ENCODE measurements at regions not wholly inside any gene's neighbourhood (a gene's known extent, or its start where the extent isn't known, plus 50 kb on each side); places are given as distances from the start of the nearest gene placed in this dataset.

GRCh38 chr16:65895486-65895885 lies 471.0 kb upstream of the CDH5 start:
- Histone ChIP-seq H3K9ac (ENCODE audit: insufficient read depth, low read length) (no peak overlapping the region), H3K36me3 (ENCODE audit: control insufficient read depth, insufficient read depth, low read length) (no peaks in the 10 kb centered on the region), H3K9me3 (ENCODE audit: control insufficient read depth, insufficient read depth, low read depth, low read length) (no peaks in the 10 kb centered on the region)

GRCh38 chr16:65890203-65890602 lies 476.3 kb upstream of the CDH5 start:
- H3K9ac ChIP-seq (ENCODE audit: insufficient read depth, low read length): no peak overlapping the region
- H3K4me2 ChIP-seq (ENCODE audit: extremely low read depth, insufficient read depth, low read length): no peak overlapping the region
- no peaks in the 10 kb centered on the region for H3K9me3 ChIP-seq (ENCODE audit: control insufficient read depth, insufficient read depth, low read depth, low read length)
- no peak overlapping the region for H3K4me3 ChIP-seq (replicated peaks in 1 of 4; ENCODE audit: control extremely low read depth in 1 of 4, insufficient read depth in 1 of 4, low read depth in 3 of 4, low read length in 4 of 4)
- TF ChIP-seq CTCF (conservative IDR thresholded peaks at IDR 0.05 in 1 of 2, IDR thresholded peaks at IDR 0.05 in 1 of 2; ENCODE audit: low read depth in 1 of 2, low read length in 2 of 2): no peak
- no peak for TF ChIP-seq EZH2 (IDR thresholded peaks at IDR 0.05; ENCODE audit: low read length, missing control alignments)
- no peaks in the 10 kb centered on the region for H4K20me1 ChIP-seq (ENCODE audit: control insufficient read depth, extremely low read depth, insufficient read depth, low read length)
- H3K79me2 ChIP-seq (ENCODE audit: control insufficient read depth, insufficient read depth, low read length): no peaks in the 10 kb centered on the region
- no peak for DNase-seq (ENCODE audit: low read depth in 2 of 2)
- no peaks in the 10 kb centered on the region for H3K4me1 ChIP-seq (ENCODE audit: control insufficient read depth, extremely low read depth, insufficient read depth, low read length)
- no peak overlapping the region for H3K27ac ChIP-seq (ENCODE audit: insufficient read depth, low read length)
- H3K27me3 ChIP-seq (ENCODE audit: control insufficient read depth, insufficient read depth, low read length): no peaks in the 10 kb centered on the region
- no peaks in the 10 kb centered on the region for H3K36me3 ChIP-seq (ENCODE audit: control insufficient read depth, insufficient read depth, low read length)
- no peak overlapping the region for H2AFZ ChIP-seq (ENCODE audit: low read length)

More at GRCh38 chr16:65895486-65895885, 471.0 kb upstream of the CDH5 start:
- H3K27me3 ChIP-seq (ENCODE audit: control insufficient read depth, insufficient read depth, low read length): no peaks in the 10 kb centered on the region
- H3K4me3 ChIP-seq (replicated peaks in 1 of 4; ENCODE audit: control extremely low read depth in 1 of 4, insufficient read depth in 1 of 4, low read depth in 3 of 4, low read length in 4 of 4): no peak overlapping the region
- no peaks in the 10 kb centered on the region for H3K4me1 ChIP-seq (ENCODE audit: control insufficient read depth, extremely low read depth, insufficient read depth, low read length)
- H4K20me1 ChIP-seq (ENCODE audit: control insufficient read depth, extremely low read depth, insufficient read depth, low read length): no peaks in the 10 kb centered on the region
- no peak overlapping the region for H2AFZ ChIP-seq (ENCODE audit: low read length)
- no peaks in the 10 kb centered on the region for H3K79me2 ChIP-seq (ENCODE audit: control insufficient read depth, insufficient read depth, low read length)
- no peak for TF ChIP-seq EZH2 (IDR thresholded peaks at IDR 0.05; ENCODE audit: low read length, missing control alignments)
- no peak for TF ChIP-seq CTCF (conservative IDR thresholded peaks at IDR 0.05 in 1 of 2, IDR thresholded peaks at IDR 0.05 in 1 of 2; ENCODE audit: low read depth in 1 of 2, low read length in 2 of 2)
- no peak overlapping the region for H3K27ac ChIP-seq (ENCODE audit: insufficient read depth, low read length)
- DNase-seq (ENCODE audit: low read depth in 2 of 2): no peak
- H3K4me2 ChIP-seq (ENCODE audit: extremely low read depth, insufficient read depth, low read length): no peak overlapping the region

GRCh38 chr16:65889533-65889966 lies 476.9 kb upstream of the CDH5 start:
- no peak overlapping the region for H2AFZ ChIP-seq (ENCODE audit: low read length)
- H3K4me3 ChIP-seq (replicated peaks in 1 of 4; ENCODE audit: control extremely low read depth in 1 of 4, insufficient read depth in 1 of 4, low read depth in 3 of 4, low read length in 4 of 4): no peak overlapping the region
- no peak overlapping the region for H3K4me2 ChIP-seq (ENCODE audit: extremely low read depth, insufficient read depth, low read length)
- H3K27me3 ChIP-seq (ENCODE audit: control insufficient read depth, insufficient read depth, low read length): no peaks in the 10 kb centered on the region
- H4K20me1 ChIP-seq (ENCODE audit: control insufficient read depth, extremely low read depth, insufficient read depth, low read length): no peaks in the 10 kb centered on the region
- H3K79me2 ChIP-seq (ENCODE audit: control insufficient read depth, insufficient read depth, low read length): no peaks in the 10 kb centered on the region
- H3K4me1 ChIP-seq (ENCODE audit: control insufficient read depth, extremely low read depth, insufficient read depth, low read length): no peaks in the 10 kb centered on the region
- H3K9ac ChIP-seq (ENCODE audit: insufficient read depth, low read length): no peak overlapping the region
- no peaks in the 10 kb centered on the region for H3K9me3 ChIP-seq (ENCODE audit: control insufficient read depth, insufficient read depth, low read depth, low read length)
- TF ChIP-seq CTCF (conservative IDR thresholded peaks at IDR 0.05 in 1 of 2, IDR thresholded peaks at IDR 0.05 in 1 of 2; ENCODE audit: low read depth in 1 of 2, low read length in 2 of 2) (no peak), EZH2 (IDR thresholded peaks at IDR 0.05; ENCODE audit: low read length, missing control alignments) (no peak)
- H3K36me3 ChIP-seq (ENCODE audit: control insufficient read depth, insufficient read depth, low read length): no peaks in the 10 kb centered on the region
- no peak overlapping the region for H3K27ac ChIP-seq (ENCODE audit: insufficient read depth, low read length)
- peak in 1 of 2 donors; percentile 44 for DNase-seq (ENCODE audit: low read depth in 2 of 2)
